Epithelial cell of esophagus (primary cell): ENCODE measurements at regions not wholly inside any gene's neighbourhood (a gene's known extent, or its start where the extent isn't known, plus 50 kb on each side); places are given as distances from the start of the nearest gene placed in this dataset.
A peak's percentile ranks its signal among the peaks of the same experiment; 100 is the strongest.
"Not testable (repeated sequence)": the region's sequence is repeated elsewhere in the genome, so short reads cannot be mapped to it uniquely, and the experiment has no call there.

Experiments used
- DNase-seq: peaks from one replicate; pipeline ENCODE4 v3.0.0; 2010; ENCODE audit warnings: low read depth
- H3K4me3 ChIP-seq: 2 replicates; pipeline ENCODE4 v1.5.1; 2011; ENCODE audit warnings: mild to moderate bottlenecking, low read length, control low read depth
- CTCF ChIP-seq: IDR thresholded peaks from 2 replicates; pipeline ENCODE4 v1.5.1; 2011; ENCODE audit warnings: low read depth, mild to moderate bottlenecking, low read length, control low read depth, inconsistent platforms; ENCODE audit not compliant: insufficient read depth; ENCODE audit errors: missing control alignments

GRCh38 chr4:34422472-34423175, 1821.7 kb downstream of the ARAP2 start:
- H3K4me3 ChIP-seq = no peak overlapping the region
- peak; percentile 19 for DNase-seq
- TF ChIP-seq CTCF = peak; percentile 28

GRCh38 chr4:34432706-34433105, 1811.6 kb downstream of the ARAP2 start:
- no peak overlapping the region for H3K4me3 ChIP-seq
- DNase-seq = no peak
- TF ChIP-seq CTCF = no peak

- not testable (repeated sequence) for H3K4me3 ChIP-seq, DNase-seq
Observed at GRCh38 chr4:34434377-34434776, 1809.9 kb downstream of the ARAP2 start.

- DNase-seq = no peak
- no peak overlapping the region for H3K4me3 ChIP-seq
- no peak for TF ChIP-seq CTCF
Observed at GRCh38 chr4:34464196-34464595, 1780.1 kb downstream of the ARAP2 start.

- TF ChIP-seq CTCF = no peak
- no peak for DNase-seq
- no peak overlapping the region for H3K4me3 ChIP-seq
Observed at GRCh38 chr4:34466411-34466810, 1777.9 kb downstream of the ARAP2 start.

GRCh38 chr4:34469516-34469915, 1774.8 kb downstream of the ARAP2 start:
- no peak for DNase-seq
- TF ChIP-seq CTCF = no peak
- H3K4me3 ChIP-seq = no peak overlapping the region

GRCh38 chr4:34485252-34485651, 1759.1 kb downstream of the ARAP2 start:
- no peak for TF ChIP-seq CTCF
- no peak for DNase-seq
- H3K4me3 ChIP-seq = no peak overlapping the region
